Lower leg skin (tissue), 4 donors: ENCODE measurements at regions not wholly inside any gene's neighbourhood (a gene's known extent, or its start where the extent isn't known, plus 50 kb on each side); places are given as distances from the start of the nearest gene placed in this dataset.

ENCODE experiments used
- DNase-seq, 2 donors: peaks; one replicate each; pipeline ENCODE4 v3.0.0-alpha.2; 2019; ENCODE audit warnings: low spot score in 2 of 2
- H3K4me3 ChIP-seq: fragments of 200-600 bp; sonication (generic); 2 replicates; pipeline ENCODE4 v1.5.1; 2017; ENCODE audit warnings: mild to moderate bottlenecking, low read depth; ENCODE audit not compliant: poor library complexity, severe bottlenecking
- POLR2A ChIP-seq, 2 donors: fragments of 450-650 bp; IDR thresholded peaks; one replicate each; pipeline ENCODE4 v1.6.1; 2016 to 2017; ENCODE audit warnings: antibody characterized with exemption in 2 of 2, mild to moderate bottlenecking in 1 of 2, moderate library complexity in 1 of 2
- whole genome bisulfite sequencing, 2 donors: methylation state at CpG; one replicate each; pipeline ENCODE4 v1.1.5; 2018; 5-methylcytosine and 5-hydroxymethylcytosine counted together
- intact Hi-C: fragments of 100-400 bp; cut with DNase I; formaldehyde crosslinking; loops from one replicate; pipeline ENCODE4 v1.15.0; 2023; ENCODE audit warnings: low total_unique reads
- TF ChIP-seq, protein P1 (sequence below), 3 donors: fragments of 450-650 bp; IDR thresholded peaks; one replicate each; pipeline ENCODE4 v1.5.1; 2016; ENCODE audit warnings: antibody characterized with exemption in 3 of 3, mild to moderate bottlenecking in 3 of 3, moderate library complexity in 2 of 3

GRCh38 chr6:154661768-154662167, 71.4 kb upstream of the SCAF8 start:
- intact Hi-C loops: no loop called here
- H3K4me3 ChIP-seq: no peak overlapping the region
- 45 to 56% methylated on average over 4 of the region's 4 CpGs for WGBS, 2 donors
- no peak for TF ChIP-seq POLR2A (IDR thresholded peaks at IDR 0.05)
- TF ChIP-seq, protein P1, sequence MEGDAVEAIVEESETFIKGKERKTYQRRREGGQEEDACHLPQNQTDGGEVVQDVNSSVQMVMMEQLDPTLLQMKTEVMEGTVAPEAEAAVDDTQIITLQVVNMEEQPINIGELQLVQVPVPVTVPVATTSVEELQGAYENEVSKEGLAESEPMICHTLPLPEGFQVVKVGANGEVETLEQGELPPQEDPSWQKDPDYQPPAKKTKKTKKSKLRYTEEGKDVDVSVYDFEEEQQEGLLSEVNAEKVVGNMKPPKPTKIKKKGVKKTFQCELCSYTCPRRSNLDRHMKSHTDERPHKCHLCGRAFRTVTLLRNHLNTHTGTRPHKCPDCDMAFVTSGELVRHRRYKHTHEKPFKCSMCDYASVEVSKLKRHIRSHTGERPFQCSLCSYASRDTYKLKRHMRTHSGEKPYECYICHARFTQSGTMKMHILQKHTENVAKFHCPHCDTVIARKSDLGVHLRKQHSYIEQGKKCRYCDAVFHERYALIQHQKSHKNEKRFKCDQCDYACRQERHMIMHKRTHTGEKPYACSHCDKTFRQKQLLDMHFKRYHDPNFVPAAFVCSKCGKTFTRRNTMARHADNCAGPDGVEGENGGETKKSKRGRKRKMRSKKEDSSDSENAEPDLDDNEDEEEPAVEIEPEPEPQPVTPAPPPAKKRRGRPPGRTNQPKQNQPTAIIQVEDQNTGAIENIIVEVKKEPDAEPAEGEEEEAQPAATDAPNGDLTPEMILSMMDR (IDR thresholded peaks at IDR 0.05): no peak
- no peak for DNase-seq

DNA sequence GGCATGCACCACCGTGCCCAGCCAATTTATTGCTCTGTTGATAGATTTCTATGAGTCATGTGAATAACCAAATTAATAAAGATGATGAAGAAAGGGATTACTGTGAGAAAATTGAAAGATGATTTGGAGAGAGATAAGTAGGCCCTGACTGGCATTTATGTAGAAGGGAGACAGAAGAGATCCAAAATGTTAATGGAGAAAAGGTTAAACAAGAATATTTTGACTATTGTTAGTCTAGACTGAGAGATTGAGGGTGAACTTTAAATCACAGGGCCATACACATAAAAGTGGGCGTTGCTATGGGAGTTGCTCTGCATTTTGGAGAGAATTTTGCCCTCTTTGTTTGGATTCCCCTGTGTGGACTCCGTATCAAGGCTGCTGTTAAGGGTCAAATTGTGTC, 68.9 kb upstream of the SCAF8 start:
- intact Hi-C loops: no loop called here
- no peak overlapping the region for H3K4me3 ChIP-seq
- no peak for TF ChIP-seq POLR2A (IDR thresholded peaks at IDR 0.05)
- TF ChIP-seq, protein P1 (IDR thresholded peaks at IDR 0.05): no peak
- DNase-seq: no peak
- WGBS, 2 donors: 85 to 86% methylated on average over 3 of the region's 3 CpGs

GRCh38 chr6:154668156-154668555, 65.1 kb upstream of the SCAF8 start:
- intact Hi-C loops: no loop called here
- WGBS, 2 donors: 84 to 87% methylated on average over 2 of the region's 2 CpGs
- TF ChIP-seq POLR2A (IDR thresholded peaks at IDR 0.05): no peak
- TF ChIP-seq, protein P1 (IDR thresholded peaks at IDR 0.05): no peak
- no peak overlapping the region for H3K4me3 ChIP-seq
- DNase-seq: no peak

DNA sequence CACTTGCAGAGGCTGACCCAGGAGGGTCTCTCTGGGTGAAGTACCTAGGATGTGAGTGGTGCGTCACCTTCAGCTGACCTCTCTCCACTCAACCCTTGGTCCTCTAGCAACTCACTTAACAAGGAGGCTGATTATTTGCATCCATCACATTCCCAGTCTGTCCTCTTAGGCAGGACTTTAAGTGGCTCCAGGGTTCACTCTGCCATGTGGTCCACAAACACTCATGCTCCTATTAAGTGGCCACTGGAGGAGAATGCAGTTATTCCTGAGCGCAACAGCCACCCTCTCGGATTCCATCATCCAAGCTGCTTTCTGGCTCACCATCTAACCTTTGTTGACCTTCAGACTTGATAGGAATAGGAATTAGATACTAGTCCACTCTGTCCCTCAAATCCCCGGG, 61.1 kb upstream of the SCAF8 start:
- intact Hi-C loops: loop anchor here (5.0 kb wide), 1 partner anchor 120 kb away; no protein-coding TSS in a partner anchor
- no peak for DNase-seq
- H3K4me3 ChIP-seq: no peak overlapping the region
- TF ChIP-seq, protein P1 (IDR thresholded peaks at IDR 0.05): no peak
- no peak for TF ChIP-seq POLR2A (IDR thresholded peaks at IDR 0.05)
- WGBS, 2 donors: 92 to 96% methylated on average over 4 of the region's 4 CpGs

GRCh38 chr6:154673919-154674318, 59.3 kb upstream of the SCAF8 start:
- intact Hi-C loops: loop anchor here (5.0 kb wide), 1 partner anchor 118 kb away; no protein-coding TSS in a partner anchor
- TF ChIP-seq, protein P1 (IDR thresholded peaks at IDR 0.05): no peak
- no peak for TF ChIP-seq POLR2A (IDR thresholded peaks at IDR 0.05)
- WGBS, 2 donors: 77% methylated on average over 4 of the region's 4 CpGs
- DNase-seq: no peak
- no peak overlapping the region for H3K4me3 ChIP-seq

DNA sequence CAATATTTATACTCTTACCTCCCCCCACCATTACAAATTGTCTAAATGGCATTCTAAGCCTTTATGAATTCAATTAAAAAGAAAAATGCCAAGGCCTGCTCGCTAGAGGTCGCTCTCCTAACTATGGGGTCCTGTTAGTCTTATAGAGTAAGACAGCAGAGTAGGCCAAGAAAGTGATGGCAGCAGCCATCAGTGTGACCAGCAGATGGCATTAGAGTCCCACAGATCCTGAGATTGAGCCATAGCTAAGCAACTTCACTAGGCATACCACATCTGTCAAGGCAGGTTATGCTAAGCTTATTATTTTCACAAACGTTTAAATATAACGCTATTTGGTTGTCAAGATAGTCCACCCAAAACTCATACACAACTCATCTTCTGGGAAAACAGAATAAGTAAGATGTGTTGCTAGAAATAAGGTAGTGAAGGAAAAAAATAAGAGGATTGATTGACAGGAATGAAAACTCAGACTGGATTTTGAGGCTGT, 57.6 kb upstream of the SCAF8 start:
- H3K4me3 ChIP-seq: no peak overlapping the region
- DNase-seq: peak; percentile 93 to 96
- WGBS, 2 donors: 1 to 2% methylated on average over 4 of the region's 4 CpGs
- TF ChIP-seq, protein P1 (IDR thresholded peaks at IDR 0.05): peak in 1 of 3 donors; percentile 93
- no peak for TF ChIP-seq POLR2A (IDR thresholded peaks at IDR 0.05)
- intact Hi-C loops: no loop called here
